ENCODE measurements at regions not wholly inside any gene's neighbourhood (a gene's known extent, or its start where the extent isn't known, plus 50 kb on each side); places are given as distances from the start of the nearest gene placed in this dataset.

- TF ChIP-seq BCL3 (IDR thresholded peaks at IDR 0.05; ENCODE audit: borderline replicate concordance, insufficient read depth, low read depth, low read length, poor library complexity, severe bottlenecking) (no peak), REST (IDR thresholded peaks at IDR 0.05; ENCODE audit: low read depth, low read length) (no peak), RCOR1 (conservative IDR thresholded peaks at IDR 0.05; ENCODE audit: low read depth, low read length) (no peak), POLR2AphosphoS2 (IDR thresholded peaks at IDR 0.05; ENCODE audit: low read depth, low read length) (no peak), E2F8 (IDR thresholded peaks at IDR 0.05; ENCODE audit: low read depth, partially characterized antibody) (no peak), CTCF (IDR thresholded peaks at IDR 0.05 in 2 of 3, conservative IDR thresholded peaks at IDR 0.05 in 1 of 3; ENCODE audit: control insufficient read depth in 2 of 3, extremely low read depth in 1 of 3, insufficient read depth in 1 of 3, low read depth in 3 of 3, low read length in 3 of 3) (no peak), EP300 (IDR thresholded peaks at IDR 0.05; ENCODE audit: borderline replicate concordance in 1 of 2, control insufficient read depth in 1 of 2, low read depth in 2 of 2, low read length in 2 of 2) (no peak), BMI1 (IDR thresholded peaks at IDR 0.05; ENCODE audit: borderline replicate concordance) (no peak), POLR2AphosphoS5 (IDR thresholded peaks at IDR 0.05; ENCODE audit: low read length) (no peak), SIN3A (IDR thresholded peaks at IDR 0.05; ENCODE audit: low read depth, low read length) (no peak), EZH2 (IDR thresholded peaks at IDR 0.05; ENCODE audit: borderline replicate concordance, control insufficient read depth, low read depth, low read length) (no peak), MEF2A (IDR thresholded peaks at IDR 0.05; ENCODE audit: insufficient read depth, low read depth, low read length) (no peak)
These were observed 57.4 kb upstream of the PSMF1 start for GRCh38 chr20:1060985-1061384.
